Liver (tissue), 8 donors: ENCODE measurements at regions not wholly inside any gene's neighbourhood (a gene's known extent, or its start where the extent isn't known, plus 50 kb on each side); places are given as distances from the start of the nearest gene placed in this dataset.

Source experiments
- DNase-seq: peaks from one replicate; pipeline ENCODE4 v3.0.0-alpha.2; 2017; ENCODE audit warnings: low spot score
- H3K27ac ChIP-seq, 2 donors: one replicate each; pipeline ENCODE4 v1.7.0; 2013; ENCODE audit warnings: inconsistent platforms in 2 of 2, low read length in 2 of 2, control low read depth in 1 of 2, low read depth in 1 of 2, mild to moderate bottlenecking in 1 of 2
- H3K27me3 ChIP-seq, 4 donors: one replicate each; pipeline versions ENCODE4 v1.6.1 to v1.7.0; 2013; ENCODE audit warnings: low read length in 3 of 4, inconsistent platforms in 1 of 4, mild to moderate bottlenecking in 1 of 4, moderate library complexity in 1 of 4; ENCODE audit not compliant: control insufficient read depth in 4 of 4, insufficient read depth in 4 of 4
- H3K36me3 ChIP-seq, 4 donors: one replicate each; pipeline versions ENCODE4 v1.6.1 to v1.7.0; 2013; ENCODE audit warnings: low read length in 3 of 4, mild to moderate bottlenecking in 3 of 4, low read depth in 1 of 4, moderate library complexity in 1 of 4; ENCODE audit not compliant: control insufficient read depth in 4 of 4, insufficient read depth in 3 of 4
- H3K4me1 ChIP-seq, 4 donors: one replicate each; pipeline versions ENCODE4 v1.6.1 to v1.7.0; 2013; ENCODE audit warnings: low read length in 3 of 4, mild to moderate bottlenecking in 3 of 4, moderate library complexity in 1 of 4; ENCODE audit not compliant: control insufficient read depth in 4 of 4, insufficient read depth in 4 of 4
- H3K4me3 ChIP-seq, 3 donors: one replicate each; pipeline versions ENCODE4 v1.6.1 to v1.7.0; 2013; ENCODE audit warnings: low read length in 3 of 3, control low read depth in 1 of 3, low read depth in 1 of 3, mild to moderate bottlenecking in 1 of 3
- H3K9ac ChIP-seq, 2 donors: one replicate each; pipeline ENCODE4 v1.7.0; 2013; ENCODE audit warnings: low read length in 2 of 2, mild to moderate bottlenecking in 2 of 2, moderate library complexity in 2 of 2, control low read depth in 1 of 2, low read depth in 1 of 2
- H3K9me3 ChIP-seq, 4 donors: one replicate each; pipeline versions ENCODE4 v1.6.1 to v1.7.0; 2013; ENCODE audit warnings: low read length in 3 of 4; ENCODE audit not compliant: control insufficient read depth in 4 of 4
- EGR1 ChIP-seq, 2 donors: IDR thresholded peaks; 2 replicates each; pipeline ENCODE4 v1.6.1; 2016 to 2018; ENCODE audit warnings: antibody characterized with exemption in 2 of 2, low read depth in 2 of 2
- FOXA1 ChIP-seq: IDR thresholded peaks from 2 replicates; pipeline ENCODE4 v1.6.1; 2016; ENCODE audit warnings: antibody characterized with exemption
- FOXA2 ChIP-seq: IDR thresholded peaks from 2 replicates; pipeline ENCODE4 v1.6.1; 2016; ENCODE audit warnings: antibody characterized with exemption
- GABPA ChIP-seq, 2 donors: IDR thresholded peaks in 1 of 2; conservative IDR thresholded peaks in 1 of 2; 2 replicates each; pipeline ENCODE4 v1.6.1; 2016; ENCODE audit warnings: antibody characterized with exemption in 2 of 2, mild to moderate bottlenecking in 1 of 2, moderate library complexity in 1 of 2
- HNF4A ChIP-seq, 2 donors: conservative IDR thresholded peaks; 2 replicates each; pipeline ENCODE4 v1.6.1; 2016; ENCODE audit warnings: antibody characterized with exemption in 2 of 2, mild to moderate bottlenecking in 2 of 2
- HNF4G ChIP-seq: IDR thresholded peaks from 2 replicates; pipeline ENCODE4 v1.6.1; 2016; ENCODE audit warnings: antibody characterized with exemption
- JUND ChIP-seq, 2 donors: IDR thresholded peaks; 2 replicates each; pipeline ENCODE4 v1.6.1; 2016; ENCODE audit warnings: antibody characterized with exemption in 2 of 2
- MAX ChIP-seq: IDR thresholded peaks from 2 replicates; pipeline ENCODE4 v1.6.1; 2016; ENCODE audit warnings: antibody characterized with exemption
- RAD21 ChIP-seq, 2 donors: IDR thresholded peaks; 2 replicates each; pipeline ENCODE4 v1.6.1; 2016; ENCODE audit warnings: antibody characterized with exemption in 2 of 2, mild to moderate bottlenecking in 2 of 2
- RXRA ChIP-seq, 2 donors: IDR thresholded peaks; 2 replicates each; pipeline ENCODE4 v1.6.1; 2017 to 2018; ENCODE audit warnings: antibody characterized with exemption in 2 of 2, mild to moderate bottlenecking in 1 of 2
- SP1 ChIP-seq: IDR thresholded peaks from 2 replicates; pipeline ENCODE4 v1.6.1; 2018; ENCODE audit warnings: antibody characterized with exemption, mild to moderate bottlenecking
- TAF1 ChIP-seq: conservative IDR thresholded peaks from 2 replicates; pipeline ENCODE4 v1.6.1; 2016; ENCODE audit warnings: antibody characterized with exemption, mild to moderate bottlenecking
- YY1 ChIP-seq: IDR thresholded peaks from 2 replicates; pipeline ENCODE4 v1.6.1; 2016; ENCODE audit warnings: antibody characterized with exemption, mild to moderate bottlenecking
- WGBS: extraction: QIAGEN DNeasy Blood & Tissue Kit; methylation state at CpG from one replicate; pipeline ENCODE4 v1.1.7; 2013; 5-methylcytosine and 5-hydroxymethylcytosine counted together
- TF ChIP-seq, protein P1 (sequence below): fragments of 150-350 bp; IDR thresholded peaks from 2 replicates; pipeline ENCODE4 v1.5.1; 2017; ENCODE audit warnings: improper control_type of control experiment, low read depth, low read length; ENCODE audit not compliant: missing input control
- TF ChIP-seq, protein P2 (sequence below): IDR thresholded peaks from 2 replicates; pipeline ENCODE4 v1.6.1; 2016; ENCODE audit warnings: antibody characterized with exemption
- TF ChIP-seq, protein P3 (sequence below): IDR thresholded peaks from 2 replicates; pipeline ENCODE4 v1.6.1; 2016; ENCODE audit warnings: antibody characterized with exemption
- TF ChIP-seq, protein P4 (sequence below): IDR thresholded peaks from 2 replicates; pipeline ENCODE4 v1.6.1; 2016; ENCODE audit warnings: antibody characterized with exemption, mild to moderate bottlenecking
- donor health status: healthy.
- donor health status: healthy.
- donor health status: healthy.
- donor health status: healthy.
- donor health status: healthy.

DNA sequence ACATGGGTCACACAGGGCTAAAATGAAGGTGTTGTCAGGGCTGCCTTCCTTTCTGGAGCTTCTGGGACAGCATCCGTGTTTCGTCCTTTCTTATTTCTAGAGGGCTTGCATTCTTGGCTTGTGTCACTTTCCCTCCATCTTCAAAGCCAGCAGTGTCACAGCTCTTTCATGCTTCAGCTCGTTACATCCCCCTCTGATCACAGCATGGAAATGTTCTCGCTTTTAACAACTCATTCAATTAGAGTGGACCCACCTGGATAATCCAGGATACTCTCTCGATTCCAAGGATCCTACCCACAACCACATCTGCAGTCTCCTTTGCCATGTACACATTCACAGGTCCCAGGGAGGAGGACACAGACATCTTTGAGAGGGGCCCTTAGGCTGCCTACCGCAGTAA is 316.2 kb upstream of the FIGN start:
- Histone ChIP-seq H3K4me1 (no peaks in the 10 kb centered on the region), H3K4me3 (no peak overlapping the region), H3K27ac (no peak overlapping the region), H3K9me3 (no peaks in the 10 kb centered on the region), H3K27me3 (peaks cover 0 to 5% (median 0%) of the 10 kb centered on the region in 4 donors), H3K9ac (no peak overlapping the region), H3K36me3 (no peaks in the 10 kb centered on the region)
- WGBS = 80% methylated on average over 6 of the region's 6 CpGs
- no peak for DNase-seq
- TF ChIP-seq JUND (IDR thresholded peaks at IDR 0.05) (no peak), MAX (no peak), GABPA (IDR thresholded peaks at IDR 0.05 in 1 of 2, conservative IDR thresholded peaks at IDR 0.05 in 1 of 2) (no peak)

DNA sequence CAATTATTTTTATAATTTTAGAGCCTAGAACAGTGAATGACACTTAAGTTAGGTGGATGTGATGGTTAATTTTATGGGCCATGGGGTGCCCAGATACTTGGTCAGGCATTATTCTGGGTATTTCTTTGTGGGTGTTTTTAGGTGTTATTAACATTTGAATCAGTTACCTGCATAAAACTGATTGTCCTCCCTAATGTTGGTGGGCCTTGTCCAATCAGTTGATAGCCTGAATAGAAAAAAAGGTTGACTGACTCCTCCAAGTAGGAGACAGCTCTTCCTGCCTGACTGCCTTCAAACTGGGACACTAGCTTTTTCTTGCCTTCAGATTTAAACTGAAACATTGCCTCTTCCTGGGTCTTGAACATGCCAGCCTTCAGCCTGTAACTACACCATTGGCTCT is 312.9 kb upstream of the FIGN start:
- Histone ChIP-seq H3K9ac (no peak overlapping the region), H3K36me3 (no peaks in the 10 kb centered on the region), H3K9me3 (no peaks in the 10 kb centered on the region), H3K4me3 (no peak overlapping the region), H3K4me1 (no peaks in the 10 kb centered on the region), H3K27ac (no peak overlapping the region), H3K27me3 (no peaks in the 10 kb centered on the region)
- TF ChIP-seq RXRA (IDR thresholded peaks at IDR 0.05) (no peak), EGR1 (IDR thresholded peaks at IDR 0.05; ENCODE audit: low read depth in 2 of 2) (no peak), JUND (IDR thresholded peaks at IDR 0.05) (no peak), FOXA2 (no peak), HNF4A (conservative IDR thresholded peaks at IDR 0.05) (no peak), RAD21 (IDR thresholded peaks at IDR 0.05) (no peak)
- TF ChIP-seq, protein P1, sequence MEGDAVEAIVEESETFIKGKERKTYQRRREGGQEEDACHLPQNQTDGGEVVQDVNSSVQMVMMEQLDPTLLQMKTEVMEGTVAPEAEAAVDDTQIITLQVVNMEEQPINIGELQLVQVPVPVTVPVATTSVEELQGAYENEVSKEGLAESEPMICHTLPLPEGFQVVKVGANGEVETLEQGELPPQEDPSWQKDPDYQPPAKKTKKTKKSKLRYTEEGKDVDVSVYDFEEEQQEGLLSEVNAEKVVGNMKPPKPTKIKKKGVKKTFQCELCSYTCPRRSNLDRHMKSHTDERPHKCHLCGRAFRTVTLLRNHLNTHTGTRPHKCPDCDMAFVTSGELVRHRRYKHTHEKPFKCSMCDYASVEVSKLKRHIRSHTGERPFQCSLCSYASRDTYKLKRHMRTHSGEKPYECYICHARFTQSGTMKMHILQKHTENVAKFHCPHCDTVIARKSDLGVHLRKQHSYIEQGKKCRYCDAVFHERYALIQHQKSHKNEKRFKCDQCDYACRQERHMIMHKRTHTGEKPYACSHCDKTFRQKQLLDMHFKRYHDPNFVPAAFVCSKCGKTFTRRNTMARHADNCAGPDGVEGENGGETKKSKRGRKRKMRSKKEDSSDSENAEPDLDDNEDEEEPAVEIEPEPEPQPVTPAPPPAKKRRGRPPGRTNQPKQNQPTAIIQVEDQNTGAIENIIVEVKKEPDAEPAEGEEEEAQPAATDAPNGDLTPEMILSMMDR = no peak
- TF ChIP-seq, protein P2, sequence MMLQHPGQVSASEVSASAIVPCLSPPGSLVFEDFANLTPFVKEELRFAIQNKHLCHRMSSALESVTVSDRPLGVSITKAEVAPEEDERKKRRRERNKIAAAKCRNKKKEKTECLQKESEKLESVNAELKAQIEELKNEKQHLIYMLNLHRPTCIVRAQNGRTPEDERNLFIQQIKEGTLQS = no peak
- no peak for DNase-seq

- no peaks in the 10 kb centered on the region for H3K27me3 ChIP-seq
- TF ChIP-seq, protein P1 = no peak
- TF ChIP-seq FOXA2 (no peak), TAF1 (no peak), RXRA (IDR thresholded peaks at IDR 0.05) (no peak), FOXA1 (no peak), MAX (no peak), SP1 (no peak), HNF4G (no peak), YY1 (no peak), EGR1 (IDR thresholded peaks at IDR 0.05; ENCODE audit: low read depth in 2 of 2) (no peak), HNF4A (conservative IDR thresholded peaks at IDR 0.05) (no peak)
- TF ChIP-seq, protein P2 = no peak
- TF ChIP-seq, protein P3, sequence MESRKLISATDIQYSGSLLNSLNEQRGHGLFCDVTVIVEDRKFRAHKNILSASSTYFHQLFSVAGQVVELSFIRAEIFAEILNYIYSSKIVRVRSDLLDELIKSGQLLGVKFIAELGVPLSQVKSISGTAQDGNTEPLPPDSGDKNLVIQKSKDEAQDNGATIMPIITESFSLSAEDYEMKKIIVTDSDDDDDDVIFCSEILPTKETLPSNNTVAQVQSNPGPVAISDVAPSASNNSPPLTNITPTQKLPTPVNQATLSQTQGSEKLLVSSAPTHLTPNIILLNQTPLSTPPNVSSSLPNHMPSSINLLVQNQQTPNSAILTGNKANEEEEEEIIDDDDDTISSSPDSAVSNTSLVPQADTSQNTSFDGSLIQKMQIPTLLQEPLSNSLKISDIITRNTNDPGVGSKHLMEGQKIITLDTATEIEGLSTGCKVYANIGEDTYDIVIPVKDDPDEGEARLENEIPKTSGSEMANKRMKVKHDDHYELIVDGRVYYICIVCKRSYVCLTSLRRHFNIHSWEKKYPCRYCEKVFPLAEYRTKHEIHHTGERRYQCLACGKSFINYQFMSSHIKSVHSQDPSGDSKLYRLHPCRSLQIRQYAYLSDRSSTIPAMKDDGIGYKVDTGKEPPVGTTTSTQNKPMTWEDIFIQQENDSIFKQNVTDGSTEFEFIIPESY = no peak
- TF ChIP-seq, protein P4, sequence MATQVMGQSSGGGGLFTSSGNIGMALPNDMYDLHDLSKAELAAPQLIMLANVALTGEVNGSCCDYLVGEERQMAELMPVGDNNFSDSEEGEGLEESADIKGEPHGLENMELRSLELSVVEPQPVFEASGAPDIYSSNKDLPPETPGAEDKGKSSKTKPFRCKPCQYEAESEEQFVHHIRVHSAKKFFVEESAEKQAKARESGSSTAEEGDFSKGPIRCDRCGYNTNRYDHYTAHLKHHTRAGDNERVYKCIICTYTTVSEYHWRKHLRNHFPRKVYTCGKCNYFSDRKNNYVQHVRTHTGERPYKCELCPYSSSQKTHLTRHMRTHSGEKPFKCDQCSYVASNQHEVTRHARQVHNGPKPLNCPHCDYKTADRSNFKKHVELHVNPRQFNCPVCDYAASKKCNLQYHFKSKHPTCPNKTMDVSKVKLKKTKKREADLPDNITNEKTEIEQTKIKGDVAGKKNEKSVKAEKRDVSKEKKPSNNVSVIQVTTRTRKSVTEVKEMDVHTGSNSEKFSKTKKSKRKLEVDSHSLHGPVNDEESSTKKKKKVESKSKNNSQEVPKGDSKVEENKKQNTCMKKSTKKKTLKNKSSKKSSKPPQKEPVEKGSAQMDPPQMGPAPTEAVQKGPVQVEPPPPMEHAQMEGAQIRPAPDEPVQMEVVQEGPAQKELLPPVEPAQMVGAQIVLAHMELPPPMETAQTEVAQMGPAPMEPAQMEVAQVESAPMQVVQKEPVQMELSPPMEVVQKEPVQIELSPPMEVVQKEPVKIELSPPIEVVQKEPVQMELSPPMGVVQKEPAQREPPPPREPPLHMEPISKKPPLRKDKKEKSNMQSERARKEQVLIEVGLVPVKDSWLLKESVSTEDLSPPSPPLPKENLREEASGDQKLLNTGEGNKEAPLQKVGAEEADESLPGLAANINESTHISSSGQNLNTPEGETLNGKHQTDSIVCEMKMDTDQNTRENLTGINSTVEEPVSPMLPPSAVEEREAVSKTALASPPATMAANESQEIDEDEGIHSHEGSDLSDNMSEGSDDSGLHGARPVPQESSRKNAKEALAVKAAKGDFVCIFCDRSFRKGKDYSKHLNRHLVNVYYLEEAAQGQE = no peak
- no peak for DNase-seq
These were observed 310.2 kb upstream of the FIGN start for GRCh38 chr2:164046040-164046439.

More at GRCh38 chr2:164046040-164046439, 310.2 kb upstream of the FIGN start:
- WGBS = 97% methylated on average over 2 of the region's 2 CpGs
- Histone ChIP-seq H3K9ac (no peak overlapping the region), H3K4me3 (no peak overlapping the region), H3K27ac (no peak overlapping the region), H3K4me1 (no peaks in the 10 kb centered on the region), H3K36me3 (no peaks in the 10 kb centered on the region), H3K9me3 (no peaks in the 10 kb centered on the region)
